RCC 7860 (cell line): ENCODE measurements at regions not wholly inside any gene's neighbourhood (a gene's known extent, or its start where the extent isn't known, plus 50 kb on each side); places are given as distances from the start of the nearest gene placed in this dataset.

Experiments
- DNase-seq: peaks from one replicate; pipeline ENCODE4 v3.0.0-alpha.2; 2015; ENCODE audit warnings: low spot score
- FAIRE-seq: peaks from 2 replicates; lab custom pipeline; 2012; peaks lifted over from hg19 to GRCh38; lab: Jason Lieb, UNC

- FAIRE-seq (no peak), DNase-seq (no peak)
Measured at GRCh38 chr17:13243585-13243984, 225.8 kb upstream of the ELAC2 start.

DNA sequence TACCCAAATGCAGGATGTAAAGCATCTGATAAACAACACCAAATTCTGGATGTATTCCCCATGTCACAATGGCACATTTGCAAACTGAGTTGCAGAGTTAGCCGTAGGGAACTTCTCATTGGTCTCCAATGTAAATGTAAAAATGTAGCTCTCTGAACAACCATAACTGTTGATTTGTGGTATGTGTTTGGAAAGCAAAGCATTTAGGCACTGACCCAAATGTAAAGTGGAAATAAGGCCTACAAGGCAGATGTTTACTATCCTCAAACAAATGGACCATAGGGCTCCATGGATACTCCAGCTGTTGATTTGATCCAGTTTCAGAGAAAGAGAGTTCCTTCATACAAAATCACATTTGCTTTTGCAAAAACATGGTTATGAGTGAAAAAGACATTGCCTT lies 223.0 kb upstream of the ELAC2 start:
- DNase-seq (no peak), FAIRE-seq (no peak)

DNA sequence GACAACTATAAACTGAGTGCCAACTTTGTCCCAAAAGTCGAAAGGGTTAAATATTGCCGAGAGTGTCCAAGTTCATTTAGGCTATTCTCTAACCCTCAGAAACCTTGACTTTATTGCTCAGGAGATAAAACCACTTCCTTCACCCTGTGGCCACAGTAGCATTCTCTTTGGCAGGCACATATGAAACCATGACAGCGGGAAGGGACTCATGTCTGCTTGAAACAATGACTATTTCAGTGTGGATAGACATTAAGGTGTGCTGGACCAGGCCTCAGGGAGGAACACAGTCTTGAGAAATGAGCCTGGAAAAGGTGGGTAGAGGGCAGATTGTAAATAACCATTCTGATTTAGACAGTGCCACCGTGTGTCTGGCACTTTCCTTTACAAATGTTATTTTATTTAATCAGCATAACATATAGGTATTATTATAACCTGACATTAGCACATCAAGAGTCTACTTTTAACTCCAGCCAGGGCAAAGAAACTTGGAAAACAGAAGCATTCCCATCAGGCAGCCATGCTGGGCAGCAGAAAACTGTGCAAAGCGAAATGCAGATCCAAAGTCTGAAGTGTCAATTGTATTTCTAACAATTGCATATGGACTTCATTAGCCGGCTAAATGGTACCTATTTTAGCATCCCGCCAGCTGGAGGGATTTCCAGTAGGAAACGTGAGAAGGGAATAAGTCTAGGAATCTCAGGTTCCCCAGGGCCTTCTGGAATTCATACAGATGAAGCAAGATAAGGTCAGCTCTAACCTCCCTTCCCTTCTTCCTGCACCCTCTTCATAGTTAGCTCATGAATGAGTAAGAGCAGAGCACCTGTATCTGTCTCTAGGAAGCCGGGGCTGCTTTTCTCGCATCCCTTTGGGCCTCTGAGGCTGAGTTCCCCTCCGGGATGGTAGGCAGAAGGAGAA lies 212.8 kb upstream of the ELAC2 start:
- FAIRE-seq (no peak), DNase-seq (no peak)

DNA sequence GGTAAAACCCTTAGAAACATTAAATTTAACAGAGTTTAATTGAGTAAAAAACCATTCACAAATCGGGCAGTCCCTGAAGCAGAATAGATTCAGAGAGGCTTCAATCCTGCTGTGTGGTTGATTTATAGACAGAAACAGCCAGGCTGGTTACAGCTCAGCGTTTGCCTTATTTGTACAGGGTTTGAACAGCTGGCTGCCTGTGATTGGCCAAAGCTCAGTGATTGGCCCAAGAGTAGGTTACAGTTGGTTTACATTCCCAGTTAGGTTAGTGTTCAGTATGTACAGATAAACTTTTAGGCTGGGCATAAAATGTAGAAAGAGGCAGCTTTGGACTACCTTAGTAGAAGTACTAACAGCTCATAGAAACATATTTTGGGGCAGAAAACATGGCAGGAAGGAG lies 210.4 kb upstream of the ELAC2 start:
- FAIRE-seq: no peak
- no peak for DNase-seq

DNA sequence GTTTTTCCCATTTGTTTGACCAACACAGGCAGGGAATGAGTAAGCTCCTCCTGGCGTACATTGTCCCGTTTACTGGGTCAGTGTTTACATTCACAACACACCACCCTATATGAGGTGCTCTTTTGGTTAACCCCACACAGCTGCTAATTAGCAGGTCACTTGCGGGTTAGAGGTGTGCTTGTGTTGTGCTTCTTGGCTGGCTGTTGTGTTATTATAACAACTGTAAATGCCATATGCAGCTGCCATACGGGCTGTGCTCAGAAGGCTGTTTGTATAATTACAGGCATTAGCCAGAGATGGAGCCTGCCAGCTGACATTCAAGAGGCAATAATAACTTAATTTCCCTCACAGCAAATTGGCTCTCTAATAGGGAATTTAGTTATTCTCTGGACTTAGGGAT lies 205.1 kb upstream of the ELAC2 start:
- DNase-seq (no peak), FAIRE-seq (no peak)

DNA sequence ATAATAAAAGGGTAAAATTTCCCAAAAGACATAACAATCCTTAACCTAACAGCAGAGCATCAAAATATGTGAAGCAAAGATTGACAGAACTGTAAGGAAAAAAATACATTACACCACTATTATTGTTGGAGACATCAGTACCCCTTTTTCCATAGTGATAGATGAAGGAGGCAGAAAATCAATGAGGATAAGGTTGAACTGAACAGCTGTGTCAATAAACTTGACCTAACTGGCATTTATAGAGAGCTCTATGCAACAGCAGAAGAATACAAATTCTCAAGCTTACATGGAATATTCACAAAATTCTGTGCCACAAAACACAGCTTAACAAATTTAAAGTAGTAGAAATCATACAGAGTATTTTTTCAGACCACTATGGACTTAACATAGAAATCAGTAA lies 195.0 kb upstream of the ELAC2 start:
- FAIRE-seq: no peak
- DNase-seq: no peak

GRCh38 chr17:13209081-13209480 lies 191.3 kb upstream of the ELAC2 start:
- no peak for FAIRE-seq
- DNase-seq: no peak

DNA sequence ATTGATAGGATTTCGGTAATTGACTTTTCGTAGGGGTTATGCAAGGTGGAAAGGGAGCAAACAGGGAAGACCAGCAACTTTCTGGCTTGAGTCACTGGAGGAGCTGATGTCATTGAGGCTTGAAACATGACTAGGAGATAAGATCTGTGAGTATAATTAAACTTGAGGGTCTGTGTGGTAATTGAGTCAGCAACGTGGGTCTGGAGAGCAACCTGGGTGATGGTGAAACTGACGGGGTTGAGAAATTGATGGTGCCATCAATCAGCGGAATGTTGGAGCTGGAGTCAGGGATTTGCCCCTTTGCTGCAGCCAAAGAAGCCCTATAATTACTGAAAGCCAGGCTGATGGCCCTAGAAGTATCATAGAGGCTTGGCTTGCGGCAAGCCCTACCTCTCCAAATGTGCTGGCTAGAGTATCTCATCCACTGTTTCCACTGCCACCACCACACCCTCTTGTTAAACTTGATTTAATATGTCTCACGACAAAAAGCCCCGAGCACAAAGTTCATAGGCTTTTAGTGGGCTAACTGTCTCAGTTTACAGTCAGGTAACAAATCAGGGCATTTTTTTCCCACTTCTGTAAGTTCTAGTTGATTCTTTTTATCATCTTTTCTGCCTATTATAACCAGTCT lies 186.9 kb upstream of the ELAC2 start:
- FAIRE-seq (no peak), DNase-seq (no peak)

GRCh38 chr17:13202835-13203234 lies 185.0 kb upstream of the ELAC2 start:
- FAIRE-seq (no peak), DNase-seq (no peak)

DNA sequence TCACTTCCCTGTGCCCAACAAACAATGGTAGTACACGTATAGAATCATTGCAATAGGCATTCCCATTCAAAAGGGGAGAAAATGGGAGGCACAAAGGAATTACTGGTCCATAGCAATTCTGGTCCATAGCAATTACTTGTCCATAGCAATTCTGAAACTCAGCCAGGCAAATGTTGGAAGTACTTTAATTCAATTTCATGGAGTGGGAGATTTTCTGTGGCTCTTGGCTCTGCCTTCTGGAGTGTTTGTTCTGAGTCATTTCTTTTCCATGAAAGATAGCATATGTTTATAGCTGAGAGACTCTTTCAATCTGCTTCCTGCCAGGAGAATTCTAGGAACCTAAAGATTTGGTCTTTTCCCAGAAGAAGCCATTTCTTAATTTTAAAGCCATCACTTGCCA lies 182.8 kb upstream of the ELAC2 start:
- no peak for FAIRE-seq
- DNase-seq: no peak

DNA sequence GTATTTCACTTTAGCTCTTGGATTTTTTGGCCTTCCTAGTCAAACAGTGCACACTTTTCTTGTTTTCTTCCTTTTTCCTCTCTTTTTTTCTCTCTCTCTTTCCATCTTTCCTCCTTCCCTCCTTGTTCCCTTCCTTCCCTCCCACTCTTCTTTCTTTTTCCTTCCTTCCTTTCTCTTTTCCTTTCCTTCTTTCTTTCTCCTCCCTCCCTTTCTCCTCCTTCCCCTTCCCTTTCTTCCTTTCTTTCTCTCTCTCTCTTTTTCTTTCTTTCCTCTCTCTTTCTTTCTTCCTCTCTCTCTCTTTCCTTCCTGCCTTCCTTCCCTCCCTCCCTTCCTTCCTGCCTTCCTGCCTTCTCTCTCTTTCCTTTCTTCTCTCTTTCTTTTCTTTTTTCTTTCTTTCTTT lies 181.6 kb upstream of the ELAC2 start:
- FAIRE-seq (no peak), DNase-seq (no peak)

GRCh38 chr17:13197586-13197985 lies 179.8 kb upstream of the ELAC2 start:
- FAIRE-seq: no peak
- no peak for DNase-seq

GRCh38 chr17:13194887-13195286 lies 177.1 kb upstream of the ELAC2 start:
- FAIRE-seq (no peak), DNase-seq (no peak)

DNA sequence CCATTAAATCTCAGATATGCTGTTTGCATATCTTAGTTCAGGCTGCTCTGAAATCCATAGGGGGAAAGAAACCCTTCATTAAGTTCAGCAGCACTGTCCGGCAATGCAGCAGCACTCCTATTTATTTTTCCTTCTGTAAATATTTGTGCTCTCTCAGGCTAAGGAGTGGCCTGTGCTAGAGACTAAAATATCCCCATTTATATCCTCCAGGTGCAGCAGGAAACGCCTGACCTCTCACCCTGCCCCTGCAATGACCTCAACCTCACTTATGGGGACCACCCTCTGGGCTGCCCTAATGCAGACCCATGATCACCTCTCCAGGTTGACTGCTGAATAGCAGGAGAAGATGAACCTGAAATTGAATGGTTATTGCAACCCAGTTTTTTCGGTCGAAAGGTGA lies 165.0 kb upstream of the ELAC2 start:
- no peak for FAIRE-seq
- no peak for DNase-seq

GRCh38 chr17:13182450-13182849 lies 164.6 kb upstream of the ELAC2 start:
- no peak for DNase-seq
- FAIRE-seq: no peak

DNA sequence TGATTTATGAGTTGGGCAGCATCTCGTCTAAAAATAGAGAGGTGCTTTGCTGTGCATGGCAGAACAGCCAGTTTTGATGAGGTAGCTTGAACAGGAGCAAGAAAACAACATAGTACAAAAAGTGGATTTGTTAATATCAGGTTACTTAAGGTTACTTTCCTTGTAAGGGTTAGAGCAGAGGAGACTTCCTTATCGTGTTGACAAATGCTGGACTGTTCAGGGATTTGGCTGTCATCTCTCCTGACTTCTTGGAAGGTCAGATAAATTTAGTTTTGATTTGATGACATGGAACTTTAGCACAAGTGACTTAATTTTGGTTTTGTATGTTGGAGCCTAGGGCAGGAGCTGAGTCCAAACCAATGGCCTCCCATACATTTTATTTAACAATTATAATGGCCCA lies 163.9 kb upstream of the ELAC2 start:
- no peak for FAIRE-seq
- DNase-seq: no peak

- DNase-seq (no peak), FAIRE-seq (no peak)
Measured at GRCh38 chr17:13176436-13176835, 158.6 kb upstream of the ELAC2 start.

GRCh38 chr17:13171790-13172189 lies 154.0 kb upstream of the ELAC2 start:
- FAIRE-seq (no peak), DNase-seq (no peak)

DNA sequence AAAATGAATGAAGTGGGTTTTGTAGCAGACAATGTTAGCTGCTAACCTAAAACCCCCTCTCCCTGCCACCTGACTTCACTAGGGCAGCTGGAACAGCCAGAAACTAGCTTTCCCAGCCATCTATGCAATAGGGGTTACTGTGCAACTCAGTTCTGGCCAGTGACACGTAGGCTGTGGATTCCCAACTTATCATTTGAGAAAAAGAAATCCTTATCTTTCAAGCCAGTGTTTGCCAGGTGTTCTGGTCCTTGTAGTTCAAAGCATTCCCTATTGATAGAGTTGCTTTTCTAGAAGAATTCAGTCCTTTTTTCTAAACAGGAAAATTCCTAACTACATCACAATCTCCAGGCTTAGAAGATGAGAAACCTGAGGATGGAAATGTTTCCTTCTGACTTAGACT lies 144.5 kb upstream of the ELAC2 start:
- DNase-seq (no peak), FAIRE-seq (no peak)

DNA sequence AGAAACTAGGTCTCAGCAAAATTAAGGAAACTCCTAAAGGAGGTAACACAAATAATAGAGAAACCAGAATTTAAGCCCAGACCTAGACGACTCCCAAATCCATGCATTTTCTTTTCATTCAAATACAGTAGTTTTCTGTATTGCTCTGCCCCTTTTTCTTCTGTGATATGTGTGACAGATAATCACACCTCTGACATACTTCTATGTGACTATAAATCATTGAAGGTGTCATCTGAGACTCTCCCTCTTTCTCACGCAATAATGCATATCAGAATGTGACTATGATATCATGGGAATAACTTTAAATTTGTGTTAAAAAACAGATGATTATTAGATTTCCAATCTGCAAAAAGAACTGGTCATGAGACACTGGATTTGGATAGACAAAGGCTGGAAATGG lies 143.0 kb upstream of the ELAC2 start:
- no peak for DNase-seq
- no peak for FAIRE-seq

GRCh38 chr17:13160296-13160695 lies 142.5 kb upstream of the ELAC2 start:
- FAIRE-seq: no peak
- no peak for DNase-seq

DNA sequence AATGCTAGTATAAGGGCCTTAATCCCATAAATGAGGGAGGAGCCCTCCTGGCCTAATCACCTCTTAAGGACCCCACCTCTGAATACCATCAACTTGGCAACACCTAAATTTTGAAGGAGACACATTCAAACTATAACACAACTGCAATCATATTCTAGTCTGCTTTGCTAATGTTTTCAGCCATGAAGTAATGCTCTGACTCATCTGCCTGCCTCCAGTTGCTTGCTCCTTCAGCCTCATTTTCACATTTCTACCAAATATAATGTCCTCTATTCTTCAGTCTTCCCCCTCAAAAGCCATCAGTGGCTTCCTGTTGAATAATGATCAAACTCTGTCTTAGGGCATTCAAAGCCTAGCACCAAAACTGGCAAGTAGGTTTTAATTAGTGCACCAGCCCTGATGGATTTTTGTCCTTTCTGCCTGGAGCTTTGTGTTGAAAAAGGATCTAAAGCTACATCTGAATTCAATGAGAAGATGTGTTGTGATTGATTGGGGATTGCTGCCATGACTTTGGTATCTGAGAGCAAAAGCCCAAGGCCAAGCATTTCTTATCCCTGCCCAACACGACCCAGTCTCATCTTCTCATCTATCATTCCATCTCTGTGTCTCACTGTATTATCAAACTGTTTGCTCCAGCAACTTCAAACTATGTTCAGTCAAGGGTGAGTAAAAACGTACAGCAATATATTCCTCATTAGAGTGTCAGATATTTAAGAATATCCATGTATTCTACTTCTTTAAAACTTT lies 140.8 kb upstream of the ELAC2 start:
- FAIRE-seq: no peak
- no peak for DNase-seq
